ENCODE measurements at regions not wholly inside any gene's neighbourhood (a gene's known extent, or its start where the extent isn't known, plus 50 kb on each side); places are given as distances from the start of the nearest gene placed in this dataset.

GRCh38 chr4:31338000-31338399 lies 617.8 kb downstream of the PCDH7 start:
- no peak for DNase-seq

DNA sequence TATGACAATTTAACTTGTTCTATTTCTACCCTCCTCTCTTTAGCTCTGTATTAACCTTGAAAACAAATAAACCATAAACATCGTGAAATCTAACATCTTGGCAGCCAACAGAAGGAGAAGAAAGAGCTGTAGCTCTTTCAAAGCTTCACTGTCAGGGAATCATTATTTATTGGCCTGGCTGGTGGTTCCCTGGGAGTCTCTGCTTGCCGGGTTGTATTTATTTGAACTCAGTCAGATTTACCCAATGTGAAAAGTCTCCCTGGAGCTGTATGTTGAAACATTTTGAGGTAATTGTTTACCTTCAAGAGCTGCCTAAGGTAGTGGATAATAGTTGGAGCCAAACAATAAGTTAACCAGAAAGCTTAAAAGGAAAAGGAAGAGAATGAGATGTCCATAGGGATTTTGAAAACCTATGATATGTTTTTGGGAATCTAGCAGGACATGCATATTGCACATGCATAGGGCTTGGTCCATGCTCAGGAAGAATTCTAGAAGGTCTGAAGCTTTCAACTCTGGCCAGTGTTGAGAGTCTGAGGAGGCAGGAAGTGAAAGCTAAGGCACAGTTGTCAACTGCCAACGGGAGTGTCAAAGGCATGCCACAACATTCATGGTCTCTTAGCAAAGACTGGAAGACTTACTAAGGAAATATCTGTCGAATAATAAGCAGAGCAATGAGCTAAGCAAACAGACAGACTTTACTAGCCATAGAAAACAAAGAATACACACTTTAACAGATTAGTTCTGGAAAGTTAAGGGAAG lies 621.6 kb downstream of the PCDH7 start:
- DNase-seq (no peak), ATAC-seq (no peak)
- no peaks in the 10 kb centered on the region for H3K4me1 Mint-ChIP-seq
- no peak overlapping the region for H3K27ac Mint-ChIP-seq
- H3K27me3 Mint-ChIP-seq = no peaks in the 10 kb centered on the region
- H3K4me3 Mint-ChIP-seq = no peak overlapping the region
- H3K36me3 Mint-ChIP-seq (ENCODE audit: low read depth) = no peaks in the 10 kb centered on the region
- H3K9me3 ChIP-seq (ENCODE audit: control insufficient read depth, low read length, poor library complexity, severe bottlenecking) = no peaks in the 10 kb centered on the region

More at GRCh38 chr4:31338000-31338399, 617.8 kb downstream of the PCDH7 start:
- ATAC-seq = no peak
- H3K27me3 Mint-ChIP-seq = no peaks in the 10 kb centered on the region
- no peaks in the 10 kb centered on the region for H3K9me3 ChIP-seq (ENCODE audit: control insufficient read depth, low read length, poor library complexity, severe bottlenecking)
- no peaks in the 10 kb centered on the region for H3K4me1 Mint-ChIP-seq
- no peak overlapping the region for H3K4me3 Mint-ChIP-seq
- H3K36me3 Mint-ChIP-seq (ENCODE audit: low read depth) = no peaks in the 10 kb centered on the region
- H3K27ac Mint-ChIP-seq = no peak overlapping the region

GRCh38 chr4:31343061-31343460 lies 622.9 kb downstream of the PCDH7 start:
- H3K27me3 Mint-ChIP-seq = no peaks in the 10 kb centered on the region
- no peaks in the 10 kb centered on the region for H3K4me1 Mint-ChIP-seq
- no peaks in the 10 kb centered on the region for H3K36me3 Mint-ChIP-seq (ENCODE audit: low read depth)
- no peak for ATAC-seq
- no peak overlapping the region for H3K27ac Mint-ChIP-seq
- H3K4me3 Mint-ChIP-seq = no peak overlapping the region
- H3K9me3 ChIP-seq (ENCODE audit: control insufficient read depth, low read length, poor library complexity, severe bottlenecking) = no peaks in the 10 kb centered on the region
- DNase-seq = no peak

DNA sequence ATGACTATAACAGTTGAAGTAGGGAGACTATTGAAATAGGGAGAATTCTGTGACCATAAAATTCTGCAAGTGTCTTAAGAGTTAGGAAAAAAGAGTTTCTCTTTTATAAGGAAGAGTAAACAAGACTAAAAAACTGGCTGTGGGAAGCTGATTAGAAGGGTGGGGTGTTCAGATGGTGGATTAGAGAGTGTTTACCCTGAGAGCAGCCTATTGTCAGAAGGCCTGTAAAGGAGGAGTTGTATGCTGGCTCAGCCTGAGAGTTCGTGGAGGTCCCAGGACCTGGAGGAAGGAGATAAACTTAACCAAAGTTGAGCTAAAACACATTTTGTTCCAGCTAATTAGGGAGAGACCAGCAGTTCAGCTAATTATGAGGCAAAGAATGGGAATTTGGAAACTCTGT lies 629.7 kb downstream of the PCDH7 start:
- Mint-ChIP-seq H3K27ac (no peak overlapping the region), H3K4me1 (no peaks in the 10 kb centered on the region)
- H3K9me3 ChIP-seq (ENCODE audit: control insufficient read depth, low read length, poor library complexity, severe bottlenecking) = no peaks in the 10 kb centered on the region

GRCh38 chr4:31351695-31352094 lies 631.5 kb downstream of the PCDH7 start:
- no peaks in the 10 kb centered on the region for H3K36me3 Mint-ChIP-seq (ENCODE audit: low read depth)
- DNase-seq (no peak), ATAC-seq (no peak)
- H3K9me3 ChIP-seq (ENCODE audit: control insufficient read depth, low read length, poor library complexity, severe bottlenecking) = no peaks in the 10 kb centered on the region
- H3K27ac Mint-ChIP-seq = no peak overlapping the region
- no peaks in the 10 kb centered on the region for H3K4me1 Mint-ChIP-seq
- no peaks in the 10 kb centered on the region for H3K27me3 Mint-ChIP-seq
- no peak overlapping the region for H3K4me3 Mint-ChIP-seq

More for the DNA sequence above, 629.7 kb downstream of the PCDH7 start:
- no peak for ATAC-seq
- Mint-ChIP-seq H3K4me3 (no peak overlapping the region), H3K27me3 (no peaks in the 10 kb centered on the region), H3K36me3 (ENCODE audit: low read depth) (no peaks in the 10 kb centered on the region)
- DNase-seq = no peak

GRCh38 chr4:31356839-31357238 lies 636.7 kb downstream of the PCDH7 start:
- Mint-ChIP-seq H3K4me3 (no peak overlapping the region), H3K36me3 (ENCODE audit: low read depth) (no peaks in the 10 kb centered on the region), H3K4me1 (no peaks in the 10 kb centered on the region), H3K27me3 (no peaks in the 10 kb centered on the region), H3K27ac (no peak overlapping the region)
- H3K9me3 ChIP-seq (ENCODE audit: control insufficient read depth, low read length, poor library complexity, severe bottlenecking) = no peaks in the 10 kb centered on the region
- DNase-seq (no peak), ATAC-seq (no peak)

- no peaks in the 10 kb centered on the region for H3K4me1 Mint-ChIP-seq
- ATAC-seq (no peak), DNase-seq (no peak)
- no peaks in the 10 kb centered on the region for H3K27me3 Mint-ChIP-seq
- H3K27ac Mint-ChIP-seq = no peak overlapping the region
- H3K36me3 Mint-ChIP-seq (ENCODE audit: low read depth) = no peaks in the 10 kb centered on the region
- no peaks in the 10 kb centered on the region for H3K9me3 ChIP-seq (ENCODE audit: control insufficient read depth, low read length, poor library complexity, severe bottlenecking)
- H3K4me3 Mint-ChIP-seq = no peak overlapping the region
Measured at GRCh38 chr4:31360786-31361185, 640.6 kb downstream of the PCDH7 start.

DNA sequence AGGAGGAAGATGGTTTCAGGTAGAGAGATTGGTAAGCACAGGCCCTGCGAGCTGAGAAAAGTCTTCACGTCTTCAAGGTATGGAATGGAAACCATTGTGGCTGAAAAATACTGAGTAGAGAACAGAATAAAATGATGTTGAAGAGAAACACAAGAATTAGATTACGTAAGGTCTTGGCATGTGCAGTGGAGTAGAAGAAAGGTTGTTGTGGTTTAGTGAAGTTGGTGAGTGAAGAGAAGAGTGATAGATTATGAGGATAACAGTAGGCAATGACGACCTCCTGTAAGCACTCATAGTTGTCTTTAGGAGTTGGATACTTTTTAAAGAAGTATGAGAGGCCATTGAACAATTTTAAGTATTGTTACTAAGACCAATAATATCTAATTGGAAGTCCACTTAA lies 642.6 kb downstream of the PCDH7 start:
- no peak for DNase-seq
- no peak for ATAC-seq
- Mint-ChIP-seq H3K4me1 (no peaks in the 10 kb centered on the region), H3K27ac (no peak overlapping the region), H3K27me3 (no peaks in the 10 kb centered on the region), H3K36me3 (ENCODE audit: low read depth) (no peaks in the 10 kb centered on the region), H3K4me3 (no peak overlapping the region)
- no peaks in the 10 kb centered on the region for H3K9me3 ChIP-seq (ENCODE audit: control insufficient read depth, low read length, poor library complexity, severe bottlenecking)

DNA sequence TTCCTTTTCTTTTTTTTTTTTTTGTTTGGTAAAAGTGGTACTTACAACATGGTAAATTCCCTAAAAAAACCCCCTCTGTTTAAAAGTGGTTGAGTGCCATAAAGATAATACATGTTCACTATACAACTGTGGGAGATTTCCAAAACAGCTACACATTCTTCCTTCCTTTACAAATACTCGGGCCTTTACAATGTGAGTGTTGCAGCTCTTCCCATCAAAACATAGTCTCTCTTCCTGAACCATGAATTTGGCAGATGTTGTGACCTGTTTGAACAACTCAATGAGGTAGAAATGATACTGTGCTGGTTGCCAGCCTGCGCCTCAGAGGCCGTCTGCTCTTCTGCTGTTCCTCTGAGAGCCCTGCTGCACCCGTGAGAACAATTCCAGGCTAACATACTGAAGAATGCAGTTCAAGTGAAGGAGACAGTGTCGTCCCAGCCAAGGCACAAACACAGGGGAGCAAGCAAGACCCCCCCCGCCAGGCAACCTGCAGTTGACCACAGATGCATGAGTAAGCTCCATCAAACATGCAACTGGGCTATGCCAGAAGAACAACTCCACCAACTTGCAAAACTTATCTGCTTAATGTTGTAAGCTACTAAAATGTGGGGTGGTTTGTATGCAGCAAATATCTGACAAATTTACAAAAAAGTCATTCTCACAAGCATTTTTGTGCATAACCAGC lies 645.0 kb downstream of the PCDH7 start:
- Mint-ChIP-seq H3K27ac (no peak overlapping the region), H3K36me3 (ENCODE audit: low read depth) (no peaks in the 10 kb centered on the region), H3K4me1 (no peaks in the 10 kb centered on the region), H3K27me3 (no peaks in the 10 kb centered on the region), H3K4me3 (no peak overlapping the region)
- DNase-seq (no peak), ATAC-seq (no peak)
- H3K9me3 ChIP-seq (ENCODE audit: control insufficient read depth, low read length, poor library complexity, severe bottlenecking) = no peaks in the 10 kb centered on the region

DNA sequence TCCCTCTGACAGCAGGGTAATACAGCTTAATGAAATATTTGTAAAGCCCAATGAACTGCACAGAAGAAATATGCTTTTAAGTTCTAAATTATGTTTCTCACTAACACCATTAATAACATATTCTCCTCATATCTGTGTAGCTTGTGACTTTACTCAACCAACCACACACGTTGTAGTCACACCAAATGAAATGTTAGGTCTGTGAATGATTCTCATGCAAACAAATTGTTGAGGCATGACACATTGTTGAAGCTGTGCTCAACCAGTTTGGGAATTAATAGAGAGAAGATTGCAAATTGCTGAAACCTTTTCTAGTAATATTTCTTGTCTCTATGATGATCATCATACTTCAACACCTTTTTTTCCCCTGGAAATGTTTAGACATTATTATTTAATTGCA lies 645.9 kb downstream of the PCDH7 start:
- no peaks in the 10 kb centered on the region for H3K27me3 Mint-ChIP-seq
- no peak for DNase-seq
- no peak for ATAC-seq
- no peaks in the 10 kb centered on the region for H3K36me3 Mint-ChIP-seq (ENCODE audit: low read depth)
- H3K4me3 Mint-ChIP-seq = no peak overlapping the region
- H3K4me1 Mint-ChIP-seq = no peaks in the 10 kb centered on the region
- H3K9me3 ChIP-seq (ENCODE audit: control insufficient read depth, low read length, poor library complexity, severe bottlenecking) = no peaks in the 10 kb centered on the region
- no peak overlapping the region for H3K27ac Mint-ChIP-seq

- H3K27ac Mint-ChIP-seq = no peak overlapping the region
Measured at GRCh38 chr4:31370866-31371465, 650.8 kb downstream of the PCDH7 start.

DNA sequence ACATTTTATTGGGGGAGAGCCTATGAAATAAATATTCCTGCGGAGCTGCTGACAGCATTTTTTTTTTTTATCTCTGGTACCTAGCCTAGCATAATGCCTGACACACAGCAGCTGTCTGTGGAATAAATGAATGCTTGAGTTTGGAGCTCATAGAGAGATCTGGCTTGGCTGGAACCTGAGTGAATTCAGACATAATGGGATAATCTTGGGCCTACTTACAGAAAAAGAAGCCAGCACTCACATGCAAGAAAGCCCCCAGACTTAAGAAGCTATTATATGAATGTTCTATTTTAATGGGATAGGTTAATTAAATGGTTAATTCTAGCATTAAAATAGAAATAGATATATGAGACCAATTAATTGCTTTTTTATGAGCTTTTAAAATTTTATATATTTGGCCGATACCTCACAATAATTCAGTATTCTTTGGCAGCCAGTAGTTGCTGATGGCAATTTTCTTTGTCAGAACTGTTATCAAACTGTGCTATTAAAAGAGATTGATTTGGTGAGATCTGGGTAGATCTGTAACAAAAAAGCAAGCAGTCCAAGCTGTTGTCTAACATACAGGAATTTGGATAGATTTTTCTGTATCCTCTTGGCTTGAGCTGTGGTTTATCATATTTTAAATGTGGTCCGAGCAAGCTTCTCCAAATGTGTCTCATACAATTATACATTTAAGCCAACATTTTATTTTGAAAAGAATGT lies 654.2 kb downstream of the PCDH7 start:
- no peaks in the 10 kb centered on the region for H3K4me1 Mint-ChIP-seq
- no peak overlapping the region for H3K27ac Mint-ChIP-seq
- no peaks in the 10 kb centered on the region for H3K27me3 Mint-ChIP-seq
- no peaks in the 10 kb centered on the region for H3K9me3 ChIP-seq (ENCODE audit: control insufficient read depth, low read length, poor library complexity, severe bottlenecking)
- H3K4me3 Mint-ChIP-seq = no peak overlapping the region
- H3K36me3 Mint-ChIP-seq (ENCODE audit: low read depth) = no peaks in the 10 kb centered on the region
- no peak for DNase-seq
- no peak for ATAC-seq

More at GRCh38 chr4:31370866-31371465, 650.8 kb downstream of the PCDH7 start:
- no peaks in the 10 kb centered on the region for H3K36me3 Mint-ChIP-seq (ENCODE audit: low read depth)
- no peak for DNase-seq
- H3K4me1 Mint-ChIP-seq = no peaks in the 10 kb centered on the region
- no peak overlapping the region for H3K4me3 Mint-ChIP-seq
- H3K27me3 Mint-ChIP-seq = no peaks in the 10 kb centered on the region
- ATAC-seq = no peak
- H3K9me3 ChIP-seq (ENCODE audit: control insufficient read depth, low read length, poor library complexity, severe bottlenecking) = no peaks in the 10 kb centered on the region

DNA sequence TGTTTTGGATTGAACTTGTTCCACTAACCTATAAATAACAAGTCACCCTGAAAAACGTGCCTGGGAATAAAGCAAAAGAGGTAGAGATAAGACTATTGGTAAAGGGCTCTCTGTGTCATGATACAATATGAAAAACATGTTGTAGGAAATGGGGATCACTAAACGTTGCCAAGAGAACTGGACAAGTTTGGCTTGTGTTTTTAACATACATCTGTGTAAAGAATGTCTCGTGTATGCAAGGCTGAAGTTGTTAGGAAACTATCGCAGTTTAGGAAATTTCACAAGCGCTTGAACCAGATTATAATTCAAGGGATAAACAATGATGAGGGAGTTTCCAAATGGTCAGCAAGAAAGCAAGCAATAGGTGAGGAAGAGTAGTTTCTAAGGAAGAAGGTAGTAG lies 655.8 kb downstream of the PCDH7 start:
- H3K4me3 Mint-ChIP-seq = no peak overlapping the region
- no peaks in the 10 kb centered on the region for H3K27me3 Mint-ChIP-seq
- no peaks in the 10 kb centered on the region for H3K4me1 Mint-ChIP-seq
- DNase-seq (no peak), ATAC-seq (no peak)
- no peak overlapping the region for H3K27ac Mint-ChIP-seq
- no peaks in the 10 kb centered on the region for H3K36me3 Mint-ChIP-seq (ENCODE audit: low read depth)
- H3K9me3 ChIP-seq (ENCODE audit: control insufficient read depth, low read length, poor library complexity, severe bottlenecking) = no peaks in the 10 kb centered on the region

All from T-helper 17 cell (primary cell).